Cardiac fibroblast (primary cell): ENCODE measurements at regions not wholly inside any gene's neighbourhood (a gene's known extent, or its start where the extent isn't known, plus 50 kb on each side); places are given as distances from the start of the nearest gene placed in this dataset.
"Not testable (repeated sequence)": the region's sequence is repeated elsewhere in the genome, so short reads cannot be mapped to it uniquely, and the experiment has no call there.

ENCODE experiments used
- DNase-seq, 2 donors: peaks; one replicate each; pipeline versions ENCODE4 v3.0.0 to v3.0.0-alpha.2; 2010; ENCODE audit warnings: low read depth in 2 of 2
- H3K4me3 ChIP-seq, 2 donors: replicated peaks in 1 of 2; 1 replicate in 1 of 2; 2 replicates in 1 of 2; pipeline ENCODE4 v1.5.1; 2011; ENCODE audit warnings: low read depth in 2 of 2, low read length in 2 of 2, mild to moderate bottlenecking in 2 of 2, moderate library complexity in 1 of 2
- CTCF ChIP-seq: IDR thresholded peaks from one replicate; pipeline ENCODE4 v1.5.1; 2011; ENCODE audit warnings: low read depth, mild to moderate bottlenecking, low read length, inconsistent platforms

- TF ChIP-seq CTCF = no peak
- no peak for DNase-seq
These were observed 427.0 kb upstream of the SPTLC3 start for GRCh38 chr20:12581644-12582289.

GRCh38 chr20:12582710-12583109 lies 426.1 kb upstream of the SPTLC3 start:
- not testable (repeated sequence) for H3K4me3 ChIP-seq, DNase-seq

More at GRCh38 chr20:12581644-12582289, 427.0 kb upstream of the SPTLC3 start:
- no peak overlapping the region for H3K4me3 ChIP-seq

- no peak for DNase-seq
- H3K4me3 ChIP-seq = no peak overlapping the region
- no peak for TF ChIP-seq CTCF
These were observed 416.8 kb upstream of the SPTLC3 start for GRCh38 chr20:12591949-12592470.

GRCh38 chr20:12592756-12593155 lies 416.0 kb upstream of the SPTLC3 start:
- no peak for DNase-seq
- no peak for TF ChIP-seq CTCF
- H3K4me3 ChIP-seq = no peak overlapping the region

GRCh38 chr20:12593342-12593873 lies 415.4 kb upstream of the SPTLC3 start:
- no peak overlapping the region for H3K4me3 ChIP-seq
- no peak for TF ChIP-seq CTCF
- DNase-seq = no peak

- H3K4me3 ChIP-seq = no peak overlapping the region
- no peak for TF ChIP-seq CTCF
- DNase-seq = peak in 1 of 2 donors; percentile 1
These were observed 414.2 kb upstream of the SPTLC3 start for GRCh38 chr20:12594410-12595088.

GRCh38 chr20:12595841-12596240 lies 412.9 kb upstream of the SPTLC3 start:
- H3K4me3 ChIP-seq = no peak overlapping the region
- TF ChIP-seq CTCF = no peak
- no peak for DNase-seq
